GM12875 (cell line): ENCODE measurements at regions not wholly inside any gene's neighbourhood (a gene's known extent, or its start where the extent isn't known, plus 50 kb on each side); places are given as distances from the start of the nearest gene placed in this dataset.

ENCODE experiments used
- H3K4me3 ChIP-seq: one replicate; pipeline ENCODE4 v1.5.1; 2011; ENCODE audit warnings: low read depth, low read length, control low read depth
- TF ChIP-seq, protein P1 (sequence below): IDR thresholded peaks from 2 replicates; pipeline ENCODE4 v1.5.1; 2011; ENCODE audit warnings: low read depth, mild to moderate bottlenecking, control low read depth, inconsistent platforms, low read length, moderate library complexity, borderline replicate concordance; ENCODE audit not compliant: insufficient read depth

DNA sequence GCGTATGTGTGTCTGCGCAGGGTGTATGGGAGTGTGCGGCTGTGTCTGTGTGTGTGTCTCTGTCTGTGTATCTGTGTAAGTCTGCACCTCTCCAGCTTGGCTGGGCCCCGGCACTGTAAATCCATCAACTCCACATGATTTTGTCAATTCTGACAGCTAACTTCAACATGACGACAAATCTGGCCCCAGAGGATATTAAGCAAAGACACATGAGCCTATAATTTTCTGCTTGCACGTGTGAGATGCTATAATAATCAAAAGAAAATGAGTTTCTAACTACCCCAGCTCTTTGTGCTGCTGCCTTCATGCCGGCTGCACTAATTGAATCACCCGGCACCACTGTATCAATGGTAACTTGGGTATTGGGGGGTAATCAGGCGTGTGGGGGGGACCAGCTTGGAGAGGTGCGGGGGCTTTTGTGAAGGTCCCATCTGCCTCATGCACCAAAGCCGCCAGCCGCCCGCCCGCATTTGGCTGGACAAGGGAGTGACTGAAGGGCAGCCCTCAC lies 57.6 kb upstream of the LHX1 start:
- TF ChIP-seq, protein P1, sequence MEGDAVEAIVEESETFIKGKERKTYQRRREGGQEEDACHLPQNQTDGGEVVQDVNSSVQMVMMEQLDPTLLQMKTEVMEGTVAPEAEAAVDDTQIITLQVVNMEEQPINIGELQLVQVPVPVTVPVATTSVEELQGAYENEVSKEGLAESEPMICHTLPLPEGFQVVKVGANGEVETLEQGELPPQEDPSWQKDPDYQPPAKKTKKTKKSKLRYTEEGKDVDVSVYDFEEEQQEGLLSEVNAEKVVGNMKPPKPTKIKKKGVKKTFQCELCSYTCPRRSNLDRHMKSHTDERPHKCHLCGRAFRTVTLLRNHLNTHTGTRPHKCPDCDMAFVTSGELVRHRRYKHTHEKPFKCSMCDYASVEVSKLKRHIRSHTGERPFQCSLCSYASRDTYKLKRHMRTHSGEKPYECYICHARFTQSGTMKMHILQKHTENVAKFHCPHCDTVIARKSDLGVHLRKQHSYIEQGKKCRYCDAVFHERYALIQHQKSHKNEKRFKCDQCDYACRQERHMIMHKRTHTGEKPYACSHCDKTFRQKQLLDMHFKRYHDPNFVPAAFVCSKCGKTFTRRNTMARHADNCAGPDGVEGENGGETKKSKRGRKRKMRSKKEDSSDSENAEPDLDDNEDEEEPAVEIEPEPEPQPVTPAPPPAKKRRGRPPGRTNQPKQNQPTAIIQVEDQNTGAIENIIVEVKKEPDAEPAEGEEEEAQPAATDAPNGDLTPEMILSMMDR, result no peak
- no peak overlapping the region for H3K4me3 ChIP-seq

GRCh38 chr17:36880268-36880905 lies 56.9 kb upstream of the LHX1 start:
- TF ChIP-seq, protein P1, result no peak
- no peak overlapping the region for H3K4me3 ChIP-seq

GRCh38 chr17:36881323-36881722 lies 56.0 kb upstream of the LHX1 start:
- TF ChIP-seq, protein P1, result no peak
- H3K4me3 ChIP-seq, result no peak overlapping the region

GRCh38 chr17:36884495-36885152 lies 52.7 kb upstream of the LHX1 start:
- TF ChIP-seq, protein P1, result no peak
- H3K4me3 ChIP-seq, result no peak overlapping the region

- no peak overlapping the region for H3K4me3 ChIP-seq
- TF ChIP-seq, protein P1, result no peak
Measured at GRCh38 chr17:36885153-36885735, 52.0 kb upstream of the LHX1 start.

DNA sequence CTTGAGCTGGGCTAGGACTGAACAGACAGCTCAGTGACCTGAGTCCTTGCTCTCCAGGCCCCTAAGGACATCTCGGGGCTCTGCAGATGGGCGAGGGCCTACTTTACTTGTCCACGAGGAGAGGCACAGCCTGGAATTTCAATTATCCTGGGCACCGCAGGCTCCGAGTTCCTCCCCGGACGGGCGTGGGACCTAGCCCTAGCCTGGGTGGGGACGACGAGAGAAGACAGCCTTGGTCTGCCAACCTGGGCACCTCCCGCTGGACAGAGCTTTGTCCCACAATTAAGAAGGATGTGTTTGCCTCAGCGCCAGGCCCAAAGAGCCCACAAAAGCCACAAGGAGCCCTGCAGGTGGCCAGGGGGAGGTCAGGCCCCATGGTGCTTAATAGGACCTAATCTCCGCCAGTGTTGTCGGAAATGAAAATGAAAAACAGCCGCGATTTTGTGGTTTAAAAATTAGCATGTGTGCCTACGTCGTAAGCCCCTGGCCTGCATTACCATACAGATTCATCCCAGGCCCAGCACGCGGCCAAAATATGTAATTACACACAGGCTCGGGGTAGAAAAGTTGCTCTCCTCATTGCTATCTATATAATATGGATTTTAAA lies 51.4 kb upstream of the LHX1 start:
- TF ChIP-seq, protein P1, result no peak
- no peak overlapping the region for H3K4me3 ChIP-seq
